MCF 10A (cell line): ENCODE measurements at regions not wholly inside any gene's neighbourhood (a gene's known extent, or its start where the extent isn't known, plus 50 kb on each side); places are given as distances from the start of the nearest gene placed in this dataset.

Source experiments
- BruUV-seq: library from RNA; stranded (reverse); fragments of 400-500 nt; replicated peaks from 2 replicates; lab custom pipeline; 2021; lab: Mats Ljungman, UMichigan
- CTCF ChIA-PET: fragments of 300-600 bp; sonication (Branson Sonifier 250); formaldehyde crosslinking; extraction: SDS; loops from one replicate; lab custom pipeline; 2021; ENCODE audit warnings: antibody characterized with exemption, inconsistent platforms; lab: Yijun Ruan, JAX
- POLR2A ChIA-PET: fragments of 300-600, 350-650 bp; sonication (Branson Sonifier 250); formaldehyde crosslinking; extraction: SDS; loops from one replicate; lab custom pipeline; 2020; ENCODE audit warnings: antibody characterized with exemption, inconsistent platforms; lab: Yijun Ruan, JAX
- DNase-seq: peaks from one replicate; pipeline ENCODE4 v3.0.0-alpha.2; 2018; ENCODE audit not compliant: unreplicated experiment
- H3K27ac Mint-ChIP-seq: one replicate; pipeline ENCODE4 v1.8.0; 2022; ENCODE audit warnings: mild to moderate bottlenecking, low read depth, mixed read lengths; ENCODE audit not compliant: unreplicated experiment
- H3K27me3 Mint-ChIP-seq: one replicate; pipeline ENCODE4 v1.8.0; 2022; ENCODE audit warnings: mixed read lengths; ENCODE audit not compliant: insufficient read depth, unreplicated experiment
- H3K36me3 Mint-ChIP-seq: one replicate; pipeline ENCODE4 v1.8.0; 2022; ENCODE audit warnings: mild to moderate bottlenecking, moderate library complexity, mixed read lengths; ENCODE audit not compliant: insufficient read depth, unreplicated experiment
- H3K4me1 Mint-ChIP-seq: one replicate; pipeline ENCODE4 v1.8.0; 2022; ENCODE audit warnings: mixed read lengths; ENCODE audit not compliant: insufficient read depth, unreplicated experiment
- H3K4me3 Mint-ChIP-seq: one replicate; pipeline ENCODE4 v1.8.0; 2022; ENCODE audit warnings: mild to moderate bottlenecking, moderate library complexity, mixed read lengths; ENCODE audit not compliant: unreplicated experiment
- H3K9me3 Mint-ChIP-seq: one replicate; pipeline ENCODE4 v1.8.0; 2022; ENCODE audit warnings: mixed read lengths; ENCODE audit not compliant: unreplicated experiment
- intact Hi-C: fragments of 100-400 bp; cut with micrococcal nuclease; formaldehyde crosslinking; loops from 2 replicates; pipeline ENCODE4 v1.14.1; 2022
- TF ChIP-seq, protein P1 (sequence below): fragments of 200-600 bp; IDR thresholded peaks from one replicate; pipeline ENCODE4 v1.8.0; 2022; ENCODE audit warnings: antibody characterized with exemption, mild to moderate bottlenecking; ENCODE audit not compliant: unreplicated experiment

DNA sequence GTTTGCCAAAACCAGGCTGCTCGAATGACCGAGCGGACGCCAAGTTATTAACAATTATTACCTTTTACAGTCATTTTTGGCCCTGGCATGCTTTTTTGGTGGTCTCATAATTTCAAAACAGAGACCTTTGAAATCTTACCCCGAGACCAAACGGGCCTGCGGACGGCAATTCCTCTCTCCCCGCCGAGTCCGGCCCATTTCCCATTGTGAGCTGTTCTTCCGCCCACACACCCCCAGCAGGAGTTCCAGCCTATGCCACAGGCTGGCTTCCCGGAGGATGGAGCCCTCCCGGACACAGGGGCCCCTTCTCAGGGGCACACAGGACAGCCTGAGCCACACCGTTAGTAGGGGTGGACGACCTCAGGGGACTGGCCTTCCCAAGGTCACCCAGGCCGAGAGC is 130.7 kb downstream of the C16orf95 start:
- no peak overlapping the region for H3K4me3 Mint-ChIP-seq
- BruUV-seq = no TSS peak
- no peaks in the 10 kb centered on the region for H3K4me1 Mint-ChIP-seq
- intact Hi-C loops = no loop called here
- no peaks in the 10 kb centered on the region for H3K36me3 Mint-ChIP-seq
- ChIA-PET CTCF (no interaction called here), POLR2A (no interaction called here)
- H3K27ac Mint-ChIP-seq = no peak overlapping the region
- TF ChIP-seq, protein P1, sequence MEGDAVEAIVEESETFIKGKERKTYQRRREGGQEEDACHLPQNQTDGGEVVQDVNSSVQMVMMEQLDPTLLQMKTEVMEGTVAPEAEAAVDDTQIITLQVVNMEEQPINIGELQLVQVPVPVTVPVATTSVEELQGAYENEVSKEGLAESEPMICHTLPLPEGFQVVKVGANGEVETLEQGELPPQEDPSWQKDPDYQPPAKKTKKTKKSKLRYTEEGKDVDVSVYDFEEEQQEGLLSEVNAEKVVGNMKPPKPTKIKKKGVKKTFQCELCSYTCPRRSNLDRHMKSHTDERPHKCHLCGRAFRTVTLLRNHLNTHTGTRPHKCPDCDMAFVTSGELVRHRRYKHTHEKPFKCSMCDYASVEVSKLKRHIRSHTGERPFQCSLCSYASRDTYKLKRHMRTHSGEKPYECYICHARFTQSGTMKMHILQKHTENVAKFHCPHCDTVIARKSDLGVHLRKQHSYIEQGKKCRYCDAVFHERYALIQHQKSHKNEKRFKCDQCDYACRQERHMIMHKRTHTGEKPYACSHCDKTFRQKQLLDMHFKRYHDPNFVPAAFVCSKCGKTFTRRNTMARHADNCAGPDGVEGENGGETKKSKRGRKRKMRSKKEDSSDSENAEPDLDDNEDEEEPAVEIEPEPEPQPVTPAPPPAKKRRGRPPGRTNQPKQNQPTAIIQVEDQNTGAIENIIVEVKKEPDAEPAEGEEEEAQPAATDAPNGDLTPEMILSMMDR = no peak
- no peak for DNase-seq
- no peaks in the 10 kb centered on the region for H3K27me3 Mint-ChIP-seq
- H3K9me3 Mint-ChIP-seq = peaks cover 16% of the 10 kb centered on the region

GRCh38 chr16:87186876-87187533 is 130.2 kb downstream of the C16orf95 start:
- BruUV-seq = no TSS peak
- Mint-ChIP-seq H3K27ac (no peak overlapping the region), H3K9me3 (peaks cover 16% of the 10 kb centered on the region), H3K36me3 (no peaks in the 10 kb centered on the region), H3K4me1 (no peaks in the 10 kb centered on the region), H3K4me3 (no peak overlapping the region), H3K27me3 (no peaks in the 10 kb centered on the region)
- no peak for DNase-seq
- TF ChIP-seq, protein P1 = no peak
- POLR2A ChIA-PET = no interaction called here
- intact Hi-C loops = no loop called here
- CTCF ChIA-PET = no interaction called here

- H3K4me1 Mint-ChIP-seq = no peaks in the 10 kb centered on the region
- H3K27ac Mint-ChIP-seq = no peak overlapping the region
- H3K36me3 Mint-ChIP-seq = no peaks in the 10 kb centered on the region
- intact Hi-C loops = no loop called here
- peaks cover 16% of the 10 kb centered on the region for H3K9me3 Mint-ChIP-seq
- CTCF ChIA-PET = no interaction called here
- BruUV-seq = no TSS peak
- no peak overlapping the region for H3K4me3 Mint-ChIP-seq
- DNase-seq = no peak
- TF ChIP-seq, protein P1 = no peak
- H3K27me3 Mint-ChIP-seq = no peaks in the 10 kb centered on the region
- POLR2A ChIA-PET = no interaction called here
These were observed 129.1 kb downstream of the C16orf95 start for GRCh38 chr16:87188104-87188503.

GRCh38 chr16:87189426-87189825 is 127.8 kb downstream of the C16orf95 start:
- CTCF ChIA-PET = interaction anchor here (0.7 to 1.0 kb wide), 2 partner anchors 9 to 126 kb away, joined by 3 read pairs; no protein-coding TSS in a partner anchor
- BruUV-seq = no TSS peak
- H3K27me3 Mint-ChIP-seq = no peaks in the 10 kb centered on the region

More at GRCh38 chr16:87189426-87189825, 127.8 kb downstream of the C16orf95 start:
- Mint-ChIP-seq H3K27ac (no peak overlapping the region), H3K36me3 (no peaks in the 10 kb centered on the region), H3K4me1 (no peaks in the 10 kb centered on the region), H3K9me3 (peaks cover 16% of the 10 kb centered on the region), H3K4me3 (no peak overlapping the region)
- intact Hi-C loops = no loop called here
- POLR2A ChIA-PET = no interaction called here
- TF ChIP-seq, protein P1 = no peak
- DNase-seq = no peak
